Thyroid gland (tissue), 4 donors: ENCODE measurements at regions not wholly inside any gene's neighbourhood (a gene's known extent, or its start where the extent isn't known, plus 50 kb on each side); places are given as distances from the start of the nearest gene placed in this dataset.

Experiments used
- CTCF ChIP-seq, 6 experiments: fragments of 200-600 bp in 3 of 6; fragments of 450-650 bp in 3 of 6; sonication (generic) in 3 of 6; IDR thresholded peaks; one replicate each; pipeline ENCODE4 v1.5.1; 2016 to 2019; ENCODE audit warnings: antibody characterized with exemption in 6 of 6, mild to moderate bottlenecking in 2 of 6, inconsistent platforms in 1 of 6, moderate library complexity in 1 of 6
- POLR2A ChIP-seq, 2 donors: fragments of 450-650 bp; IDR thresholded peaks; one replicate each; pipeline ENCODE4 v1.6.1; 2017; ENCODE audit warnings: antibody characterized with exemption in 2 of 2, mild to moderate bottlenecking in 2 of 2, moderate library complexity in 1 of 2

- no peak for TF ChIP-seq CTCF (IDR thresholded peaks at IDR 0.05)
- TF ChIP-seq POLR2A (IDR thresholded peaks at IDR 0.05): no peak
These were observed 144.7 kb upstream of the DPH6 start for GRCh38 chr15:35690698-35691116.
